ENCODE measurements at regions not wholly inside any gene's neighbourhood (a gene's known extent, or its start where the extent isn't known, plus 50 kb on each side); places are given as distances from the start of the nearest gene placed in this dataset.

GRCh38 chr3:72280876-72281275 lies 495.9 kb upstream of the PROK2 start:
- Histone ChIP-seq H3K4me2 (ENCODE audit: insufficient read depth, insufficient read length, low read length) (no peak overlapping the region), H4K5ac (ENCODE audit: insufficient read length, low read depth, low read length) (no peak overlapping the region), H2BK12ac (ENCODE audit: insufficient read length, low read depth, low read length) (no peak overlapping the region), H3K4me1 (ENCODE audit: insufficient read depth, low read length) (no peaks in the 10 kb centered on the region; the same call in 1 of the 2 replicates), H3K9ac (ENCODE audit: extremely low read depth, insufficient read length, low read length) (no peak overlapping the region), H3K23ac (ENCODE audit: insufficient read length, low read depth, low read length) (no peak overlapping the region), H3K27me3 (ENCODE audit: insufficient read depth, low read length) (no peaks in the 10 kb centered on the region), H3K56ac (ENCODE audit: insufficient read length, low read depth, low read length) (no peak overlapping the region), H3K79me1 (ENCODE audit: insufficient read depth, low read depth, low read length, poor library complexity, severe bottlenecking) (no peaks in the 10 kb centered on the region), H2AFZ (ENCODE audit: low read length) (no peak overlapping the region), H3T11ph (ENCODE audit: low read length) (no peak overlapping the region), H2AK5ac (ENCODE audit: insufficient read length, low read length) (no peak overlapping the region), H3K18ac (ENCODE audit: insufficient read length, low read depth, low read length) (no peak overlapping the region), H2BK5ac (ENCODE audit: insufficient read length, low read length) (no peak overlapping the region), H2BK15ac (ENCODE audit: low read depth, low read length) (no peak overlapping the region), H3K23me2 (ENCODE audit: insufficient read length, low read depth, low read length, poor library complexity, severe bottlenecking) (no peaks in the 10 kb centered on the region), H4K8ac (replicated peaks; ENCODE audit: insufficient read length, low read depth, low read length) (no peak overlapping the region), H4K20me1 (ENCODE audit: control insufficient read depth, insufficient read depth, insufficient read length) (no peaks in the 10 kb centered on the region), H3K14ac (ENCODE audit: insufficient read depth, low read length) (no peak overlapping the region), H3K27ac (ENCODE audit: insufficient read length, low read depth, low read length) (no peak overlapping the region), H2BK20ac (ENCODE audit: low read depth, low read length, poor library complexity, severe bottlenecking) (no peak overlapping the region), H2BK120ac (ENCODE audit: low read depth, low read length, poor library complexity, severe bottlenecking) (no peak overlapping the region), H3K9me3 (ENCODE audit: control insufficient read depth, low read depth, low read length) (no peaks in the 10 kb centered on the region), H3K4ac (ENCODE audit: low read depth, low read length) (no peak overlapping the region), H3K79me2 (ENCODE audit: insufficient read depth, low read length) (no peaks in the 10 kb centered on the region), H4K91ac (ENCODE audit: insufficient read length, low read depth, low read length) (no peak overlapping the region)
- H3K4me3 Mint-ChIP-seq, result no peak overlapping the region
- DNase-seq, result no peak
- peaks cover 14% of the 10 kb centered on the region for H3K27me3 Mint-ChIP-seq (ENCODE audit: low read depth)
- no peak overlapping the region for H3K27ac Mint-ChIP-seq
- H3K36me3 Mint-ChIP-seq (ENCODE audit: insufficient read depth in 1 of 3, low read depth in 3 of 3), result peaks cover 0 to 10% (median 5%) of the 10 kb centered on the region in 3 experiments; a peak in 4 of 7 replicates
- WGBS (ENCODE audit: extremely low coverage, insufficient read length, low lambda C conversion rate), result no CpG with 5 or more reads among the region's 6 CpGs
- H3K4me1 Mint-ChIP-seq, result peaks cover 0 to 10% of the 10 kb centered on the region in 2 experiments; a peak in 1 of 4 replicates
- TF ChIP-seq, protein P1, sequence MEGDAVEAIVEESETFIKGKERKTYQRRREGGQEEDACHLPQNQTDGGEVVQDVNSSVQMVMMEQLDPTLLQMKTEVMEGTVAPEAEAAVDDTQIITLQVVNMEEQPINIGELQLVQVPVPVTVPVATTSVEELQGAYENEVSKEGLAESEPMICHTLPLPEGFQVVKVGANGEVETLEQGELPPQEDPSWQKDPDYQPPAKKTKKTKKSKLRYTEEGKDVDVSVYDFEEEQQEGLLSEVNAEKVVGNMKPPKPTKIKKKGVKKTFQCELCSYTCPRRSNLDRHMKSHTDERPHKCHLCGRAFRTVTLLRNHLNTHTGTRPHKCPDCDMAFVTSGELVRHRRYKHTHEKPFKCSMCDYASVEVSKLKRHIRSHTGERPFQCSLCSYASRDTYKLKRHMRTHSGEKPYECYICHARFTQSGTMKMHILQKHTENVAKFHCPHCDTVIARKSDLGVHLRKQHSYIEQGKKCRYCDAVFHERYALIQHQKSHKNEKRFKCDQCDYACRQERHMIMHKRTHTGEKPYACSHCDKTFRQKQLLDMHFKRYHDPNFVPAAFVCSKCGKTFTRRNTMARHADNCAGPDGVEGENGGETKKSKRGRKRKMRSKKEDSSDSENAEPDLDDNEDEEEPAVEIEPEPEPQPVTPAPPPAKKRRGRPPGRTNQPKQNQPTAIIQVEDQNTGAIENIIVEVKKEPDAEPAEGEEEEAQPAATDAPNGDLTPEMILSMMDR (conservative IDR thresholded peaks at IDR 0.05), result no peak
- peaks cover 2 to 3% of the 10 kb centered on the region in 2 experiments; a peak in 2 of 5 replicates for H3K9me3 Mint-ChIP-seq

Data from H9 (cell line).